ENCODE measurements at regions not wholly inside any gene's neighbourhood (a gene's known extent, or its start where the extent isn't known, plus 50 kb on each side); places are given as distances from the start of the nearest gene placed in this dataset.

DNA sequence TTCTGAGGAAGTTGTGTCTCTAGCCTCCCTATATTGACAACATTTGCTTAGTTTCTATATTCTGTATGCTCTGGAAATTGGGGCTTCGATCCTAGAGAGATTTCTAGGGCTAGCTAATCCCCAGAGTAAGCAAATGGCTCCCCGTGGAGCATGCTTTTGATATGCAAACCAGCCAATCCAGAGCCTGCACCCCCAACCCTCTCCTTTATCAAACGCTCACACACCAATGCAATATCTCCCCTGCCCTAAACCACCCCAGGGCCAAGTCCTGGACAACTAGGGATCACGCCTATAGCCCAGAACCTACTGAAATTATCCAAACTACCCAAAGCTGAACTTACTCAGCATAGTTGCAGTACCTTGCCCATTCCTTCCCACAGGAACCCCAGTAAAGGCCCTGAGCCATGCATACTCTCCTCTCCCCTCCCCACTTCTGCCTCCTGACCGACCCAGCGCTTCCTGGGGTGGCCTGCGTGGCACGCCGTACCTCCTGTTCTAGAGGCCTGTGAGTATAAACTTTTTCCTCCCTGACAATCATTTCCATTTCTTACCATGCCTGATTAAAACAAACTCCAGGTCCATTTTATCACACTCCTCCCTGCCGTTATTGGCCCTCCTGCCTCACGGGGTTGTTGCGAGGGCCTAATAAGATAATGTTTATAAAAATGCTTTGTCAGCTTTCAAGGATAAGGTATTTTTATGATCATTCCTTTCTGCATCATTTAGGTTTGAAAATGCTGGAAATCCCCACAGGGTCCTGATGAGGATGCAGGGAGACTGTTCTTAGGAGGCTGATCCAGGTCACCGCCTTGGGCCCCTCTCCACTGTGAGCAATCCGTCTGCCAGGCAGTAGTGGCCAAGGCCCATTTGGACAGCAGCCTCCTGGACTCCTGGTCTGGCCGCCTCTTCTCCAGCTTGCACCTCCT, 102.7 kb downstream of the TENT5C start (continued):
- TF ChIP-seq SRF (CRISPR knock-in tag; IDR thresholded peaks at IDR 0.05): no peak
- peak; percentile 66 for TF ChIP-seq TCF3 (CRISPR knock-in tag; IDR thresholded peaks at IDR 0.05)
- TF ChIP-seq ZBTB1 (CRISPR knock-in tag; IDR thresholded peaks at IDR 0.05; ENCODE audit: borderline replicate concordance, low read depth): no peak
- TF ChIP-seq TAF7 (tag; IDR thresholded peaks at IDR 0.05): no peak
- no peak for TF ChIP-seq FOS (IDR thresholded peaks at IDR 0.05; ENCODE audit: extremely low read depth, insufficient read length)
- TF ChIP-seq KDM2B (CRISPR knock-in tag; IDR thresholded peaks at IDR 0.05): no peak
- TF ChIP-seq, protein P1, sequence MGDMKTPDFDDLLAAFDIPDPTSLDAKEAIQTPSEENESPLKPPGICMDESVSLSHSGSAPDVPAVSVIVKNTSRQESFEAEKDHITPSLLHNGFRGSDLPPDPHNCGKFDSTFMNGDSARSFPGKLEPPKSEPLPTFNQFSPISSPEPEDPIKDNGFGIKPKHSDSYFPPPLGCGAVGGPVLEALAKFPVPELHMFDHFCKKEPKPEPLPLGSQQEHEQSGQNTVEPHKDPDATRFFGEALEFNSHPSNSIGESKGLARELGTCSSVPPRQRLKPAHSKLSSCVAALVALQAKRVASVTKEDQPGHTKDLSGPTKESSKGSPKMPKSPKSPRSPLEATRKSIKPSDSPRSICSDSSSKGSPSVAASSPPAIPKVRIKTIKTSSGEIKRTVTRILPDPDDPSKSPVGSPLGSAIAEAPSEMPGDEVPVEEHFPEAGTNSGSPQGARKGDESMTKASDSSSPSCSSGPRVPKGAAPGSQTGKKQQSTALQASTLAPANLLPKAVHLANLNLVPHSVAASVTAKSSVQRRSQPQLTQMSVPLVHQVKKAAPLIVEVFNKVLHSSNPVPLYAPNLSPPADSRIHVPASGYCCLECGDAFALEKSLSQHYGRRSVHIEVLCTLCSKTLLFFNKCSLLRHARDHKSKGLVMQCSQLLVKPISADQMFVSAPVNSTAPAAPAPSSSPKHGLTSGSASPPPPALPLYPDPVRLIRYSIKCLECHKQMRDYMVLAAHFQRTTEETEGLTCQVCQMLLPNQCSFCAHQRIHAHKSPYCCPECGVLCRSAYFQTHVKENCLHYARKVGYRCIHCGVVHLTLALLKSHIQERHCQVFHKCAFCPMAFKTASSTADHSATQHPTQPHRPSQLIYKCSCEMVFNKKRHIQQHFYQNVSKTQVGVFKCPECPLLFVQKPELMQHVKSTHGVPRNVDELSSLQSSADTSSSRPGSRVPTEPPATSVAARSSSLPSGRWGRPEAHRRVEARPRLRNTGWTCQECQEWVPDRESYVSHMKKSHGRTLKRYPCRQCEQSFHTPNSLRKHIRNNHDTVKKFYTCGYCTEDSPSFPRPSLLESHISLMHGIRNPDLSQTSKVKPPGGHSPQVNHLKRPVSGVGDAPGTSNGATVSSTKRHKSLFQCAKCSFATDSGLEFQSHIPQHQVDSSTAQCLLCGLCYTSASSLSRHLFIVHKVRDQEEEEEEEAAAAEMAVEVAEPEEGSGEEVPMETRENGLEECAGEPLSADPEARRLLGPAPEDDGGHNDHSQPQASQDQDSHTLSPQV (IDR thresholded peaks at IDR 0.05): peak; percentile 83
- TF ChIP-seq, protein P2, sequence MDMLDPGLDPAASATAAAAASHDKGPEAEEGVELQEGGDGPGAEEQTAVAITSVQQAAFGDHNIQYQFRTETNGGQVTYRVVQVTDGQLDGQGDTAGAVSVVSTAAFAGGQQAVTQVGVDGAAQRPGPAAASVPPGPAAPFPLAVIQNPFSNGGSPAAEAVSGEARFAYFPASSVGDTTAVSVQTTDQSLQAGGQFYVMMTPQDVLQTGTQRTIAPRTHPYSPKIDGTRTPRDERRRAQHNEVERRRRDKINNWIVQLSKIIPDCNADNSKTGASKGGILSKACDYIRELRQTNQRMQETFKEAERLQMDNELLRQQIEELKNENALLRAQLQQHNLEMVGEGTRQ (CRISPR knock-in tag; IDR thresholded peaks at IDR 0.05): peak; percentile 29; the same call in 1 of the 2 replicates
- no peak for TF ChIP-seq ZNF766 (CRISPR knock-in tag; conservative IDR thresholded peaks at IDR 0.05)
- TF ChIP-seq JUND (IDR thresholded peaks at IDR 0.05; ENCODE audit: borderline replicate concordance, low read depth, low read length): no peak
- no peak for TF ChIP-seq JUND (tag; IDR thresholded peaks at IDR 0.05; ENCODE audit: borderline replicate concordance, low read depth, low read length)
- no peak for TF ChIP-seq POLR2AphosphoS2 (IDR thresholded peaks at IDR 0.05; ENCODE audit: low read length)
- TF ChIP-seq MAFK (IDR thresholded peaks at IDR 0.05; ENCODE audit: low read length): peak; percentile 71
- no peak for TF ChIP-seq ZKSCAN8 (CRISPR knock-in tag; IDR thresholded peaks at IDR 0.05)
- no peak for TF ChIP-seq LCOR (CRISPR knock-in tag; IDR thresholded peaks at IDR 0.05)
- no peak for TF ChIP-seq ZNF282 (CRISPR knock-in tag; IDR thresholded peaks at IDR 0.05)
- TF ChIP-seq EP400 (IDR thresholded peaks at IDR 0.05): no peak
- TF ChIP-seq, protein P3, sequence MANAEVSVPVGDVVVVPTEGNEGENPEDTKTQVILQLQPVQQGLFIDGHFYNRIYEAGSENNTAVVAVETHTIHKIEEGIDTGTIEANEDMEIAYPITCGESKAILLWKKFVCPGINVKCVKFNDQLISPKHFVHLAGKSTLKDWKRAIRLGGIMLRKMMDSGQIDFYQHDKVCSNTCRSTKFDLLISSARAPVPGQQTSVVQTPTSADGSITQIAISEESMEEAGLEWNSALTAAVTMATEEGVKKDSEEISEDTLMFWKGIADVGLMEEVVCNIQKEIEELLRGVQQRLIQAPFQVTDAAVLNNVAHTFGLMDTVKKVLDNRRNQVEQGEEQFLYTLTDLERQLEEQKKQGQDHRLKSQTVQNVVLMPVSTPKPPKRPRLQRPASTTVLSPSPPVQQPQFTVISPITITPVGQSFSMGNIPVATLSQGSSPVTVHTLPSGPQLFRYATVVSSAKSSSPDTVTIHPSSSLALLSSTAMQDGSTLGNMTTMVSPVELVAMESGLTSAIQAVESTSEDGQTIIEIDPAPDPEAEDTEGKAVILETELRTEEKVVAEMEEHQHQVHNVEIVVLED (CRISPR knock-in tag; IDR thresholded peaks at IDR 0.05): no peak
- no peak for TF ChIP-seq ZNF717 (CRISPR knock-in tag; IDR thresholded peaks at IDR 0.05)
- TF ChIP-seq POLR2G (IDR thresholded peaks at IDR 0.05; ENCODE audit: low read depth, low read length): no peak
- no peak for TF ChIP-seq RFX1 (IDR thresholded peaks at IDR 0.05)
- no peak for TF ChIP-seq BRCA1 (IDR thresholded peaks at IDR 0.05)
- TF ChIP-seq BRCA1 (CRISPR knock-in tag; IDR thresholded peaks at IDR 0.05): no peak
- TF ChIP-seq, protein P4, sequence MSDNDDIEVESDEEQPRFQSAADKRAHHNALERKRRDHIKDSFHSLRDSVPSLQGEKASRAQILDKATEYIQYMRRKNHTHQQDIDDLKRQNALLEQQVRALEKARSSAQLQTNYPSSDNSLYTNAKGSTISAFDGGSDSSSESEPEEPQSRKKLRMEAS (CRISPR knock-in tag; IDR thresholded peaks at IDR 0.05): no peak
